ENCODE measurements at regions not wholly inside any gene's neighbourhood (a gene's known extent, or its start where the extent isn't known, plus 50 kb on each side); places are given as distances from the start of the nearest gene placed in this dataset.

- no peak overlapping the region for H3K9ac ChIP-seq (ENCODE audit: low read length in 2 of 2)
- no peaks in the 10 kb centered on the region for H3K9me3 ChIP-seq (ENCODE audit: control insufficient read depth in 2 of 2, low read length in 2 of 2)
- H3K4me3 ChIP-seq (ENCODE audit: low read length in 2 of 2): no peak overlapping the region
- peaks cover 2 to 4% of the 10 kb centered on the region in 2 donors for H3K27me3 ChIP-seq (ENCODE audit: control insufficient read depth in 1 of 2, insufficient read depth in 2 of 2, low read length in 2 of 2)
- no peaks in the 10 kb centered on the region for H3K4me1 ChIP-seq (ENCODE audit: control insufficient read depth, insufficient read depth, low read length)
- H3K36me3 ChIP-seq (ENCODE audit: control insufficient read depth in 2 of 2, insufficient read depth in 2 of 2, low read length in 2 of 2): no peaks in the 10 kb centered on the region
- no peak overlapping the region for H3K27ac ChIP-seq (ENCODE audit: low read length)
These were observed 390.9 kb downstream of the GATA3 start for GRCh38 chr10:8445353-8445752.

- Histone ChIP-seq H3K9me3 (ENCODE audit: control insufficient read depth in 2 of 2, low read length in 2 of 2) (no peaks in the 10 kb centered on the region), H3K27ac (ENCODE audit: low read length) (no peak overlapping the region), H3K4me1 (ENCODE audit: control insufficient read depth, insufficient read depth, low read length) (no peaks in the 10 kb centered on the region), H3K36me3 (ENCODE audit: control insufficient read depth in 2 of 2, insufficient read depth in 2 of 2, low read length in 2 of 2) (no peaks in the 10 kb centered on the region), H3K4me3 (ENCODE audit: low read length in 2 of 2) (no peak overlapping the region), H3K9ac (ENCODE audit: low read length in 2 of 2) (no peak overlapping the region), H3K27me3 (ENCODE audit: control insufficient read depth in 1 of 2, insufficient read depth in 2 of 2, low read length in 2 of 2) (peaks cover 0 to 2% of the 10 kb centered on the region in 2 donors)
These were observed 395.4 kb downstream of the GATA3 start for GRCh38 chr10:8449909-8450308.

GRCh38 chr10:8453587-8453986 is 399.1 kb downstream of the GATA3 start:
- Histone ChIP-seq H3K9ac (ENCODE audit: low read length in 2 of 2) (no peak overlapping the region), H3K9me3 (ENCODE audit: control insufficient read depth in 2 of 2, low read length in 2 of 2) (peaks cover 0 to 10% of the 10 kb centered on the region in 2 donors), H3K4me3 (ENCODE audit: low read length in 2 of 2) (no peak overlapping the region), H3K27me3 (ENCODE audit: control insufficient read depth in 1 of 2, insufficient read depth in 2 of 2, low read length in 2 of 2) (no peaks in the 10 kb centered on the region), H3K27ac (ENCODE audit: low read length) (no peak overlapping the region), H3K4me1 (ENCODE audit: control insufficient read depth, insufficient read depth, low read length) (no peaks in the 10 kb centered on the region), H3K36me3 (ENCODE audit: control insufficient read depth in 2 of 2, insufficient read depth in 2 of 2, low read length in 2 of 2) (no peaks in the 10 kb centered on the region)

GRCh38 chr10:8454357-8454756 is 399.9 kb downstream of the GATA3 start:
- Histone ChIP-seq H3K27ac (ENCODE audit: low read length) (no peak overlapping the region), H3K4me1 (ENCODE audit: control insufficient read depth, insufficient read depth, low read length) (no peaks in the 10 kb centered on the region), H3K36me3 (ENCODE audit: control insufficient read depth in 2 of 2, insufficient read depth in 2 of 2, low read length in 2 of 2) (no peaks in the 10 kb centered on the region), H3K9me3 (ENCODE audit: control insufficient read depth in 2 of 2, low read length in 2 of 2) (peaks cover 0 to 15% of the 10 kb centered on the region in 2 donors), H3K4me3 (ENCODE audit: low read length in 2 of 2) (no peak overlapping the region), H3K9ac (ENCODE audit: low read length in 2 of 2) (no peak overlapping the region), H3K27me3 (ENCODE audit: control insufficient read depth in 1 of 2, insufficient read depth in 2 of 2, low read length in 2 of 2) (no peaks in the 10 kb centered on the region)

- Histone ChIP-seq H3K4me1 (ENCODE audit: control insufficient read depth, insufficient read depth, low read length) (no peaks in the 10 kb centered on the region), H3K9me3 (ENCODE audit: control insufficient read depth in 2 of 2, low read length in 2 of 2) (peaks cover 0 to 15% of the 10 kb centered on the region in 2 donors), H3K9ac (ENCODE audit: low read length in 2 of 2) (no peak overlapping the region), H3K27me3 (ENCODE audit: control insufficient read depth in 1 of 2, insufficient read depth in 2 of 2, low read length in 2 of 2) (no peaks in the 10 kb centered on the region), H3K4me3 (ENCODE audit: low read length in 2 of 2) (no peak overlapping the region), H3K27ac (ENCODE audit: low read length) (no peak overlapping the region), H3K36me3 (ENCODE audit: control insufficient read depth in 2 of 2, insufficient read depth in 2 of 2, low read length in 2 of 2) (no peaks in the 10 kb centered on the region)
These were observed 400.7 kb downstream of the GATA3 start for GRCh38 chr10:8455181-8455580.

- Histone ChIP-seq H3K9me3 (ENCODE audit: control insufficient read depth in 2 of 2, low read length in 2 of 2) (peaks cover 0 to 15% of the 10 kb centered on the region in 2 donors), H3K27me3 (ENCODE audit: control insufficient read depth in 1 of 2, insufficient read depth in 2 of 2, low read length in 2 of 2) (no peaks in the 10 kb centered on the region), H3K4me1 (ENCODE audit: control insufficient read depth, insufficient read depth, low read length) (no peaks in the 10 kb centered on the region), H3K9ac (ENCODE audit: low read length in 2 of 2) (no peak overlapping the region), H3K4me3 (ENCODE audit: low read length in 2 of 2) (no peak overlapping the region), H3K27ac (ENCODE audit: low read length) (no peak overlapping the region), H3K36me3 (ENCODE audit: control insufficient read depth in 2 of 2, insufficient read depth in 2 of 2, low read length in 2 of 2) (no peaks in the 10 kb centered on the region)
These were observed 401.9 kb downstream of the GATA3 start for GRCh38 chr10:8456386-8456785.

- Histone ChIP-seq H3K9ac (ENCODE audit: low read length in 2 of 2) (no peak overlapping the region), H3K36me3 (ENCODE audit: control insufficient read depth in 2 of 2, insufficient read depth in 2 of 2, low read length in 2 of 2) (no peaks in the 10 kb centered on the region), H3K4me3 (ENCODE audit: low read length in 2 of 2) (no peak overlapping the region), H3K4me1 (ENCODE audit: control insufficient read depth, insufficient read depth, low read length) (no peaks in the 10 kb centered on the region), H3K9me3 (ENCODE audit: control insufficient read depth in 2 of 2, low read length in 2 of 2) (peaks cover 0 to 15% of the 10 kb centered on the region in 2 donors), H3K27ac (ENCODE audit: low read length) (no peak overlapping the region), H3K27me3 (ENCODE audit: control insufficient read depth in 1 of 2, insufficient read depth in 2 of 2, low read length in 2 of 2) (no peaks in the 10 kb centered on the region)
These were observed 406.1 kb downstream of the GATA3 start for GRCh38 chr10:8460626-8461025.

GRCh38 chr10:8462565-8462964 is 408.1 kb downstream of the GATA3 start:
- Histone ChIP-seq H3K9me3 (ENCODE audit: control insufficient read depth in 2 of 2, low read length in 2 of 2) (peaks cover 0 to 9% of the 10 kb centered on the region in 2 donors), H3K9ac (ENCODE audit: low read length in 2 of 2) (no peak overlapping the region), H3K27me3 (ENCODE audit: control insufficient read depth in 1 of 2, insufficient read depth in 2 of 2, low read length in 2 of 2) (no peaks in the 10 kb centered on the region), H3K27ac (ENCODE audit: low read length) (no peak overlapping the region), H3K4me3 (ENCODE audit: low read length in 2 of 2) (no peak overlapping the region), H3K4me1 (ENCODE audit: control insufficient read depth, insufficient read depth, low read length) (no peaks in the 10 kb centered on the region), H3K36me3 (ENCODE audit: control insufficient read depth in 2 of 2, insufficient read depth in 2 of 2, low read length in 2 of 2) (no peaks in the 10 kb centered on the region)

- Histone ChIP-seq H3K36me3 (ENCODE audit: control insufficient read depth in 2 of 2, insufficient read depth in 2 of 2, low read length in 2 of 2) (no peaks in the 10 kb centered on the region), H3K4me3 (ENCODE audit: low read length in 2 of 2) (no peak overlapping the region)
These were observed 409.4 kb downstream of the GATA3 start for GRCh38 chr10:8463853-8464252.

GRCh38 chr10:8468477-8468876 is 414.0 kb downstream of the GATA3 start:
- Histone ChIP-seq H3K27ac (ENCODE audit: low read length) (no peak overlapping the region), H3K9me3 (ENCODE audit: control insufficient read depth in 2 of 2, low read length in 2 of 2) (no peaks in the 10 kb centered on the region), H3K4me3 (ENCODE audit: low read length in 2 of 2) (no peak overlapping the region), H3K36me3 (ENCODE audit: control insufficient read depth in 2 of 2, insufficient read depth in 2 of 2, low read length in 2 of 2) (no peaks in the 10 kb centered on the region), H3K27me3 (ENCODE audit: control insufficient read depth in 1 of 2, insufficient read depth in 2 of 2, low read length in 2 of 2) (no peaks in the 10 kb centered on the region), H3K4me1 (ENCODE audit: control insufficient read depth, insufficient read depth, low read length) (no peaks in the 10 kb centered on the region), H3K9ac (ENCODE audit: low read length in 2 of 2) (no peak overlapping the region)

More at GRCh38 chr10:8463853-8464252, 409.4 kb downstream of the GATA3 start:
- Histone ChIP-seq H3K9ac (ENCODE audit: low read length in 2 of 2) (no peak overlapping the region), H3K4me1 (ENCODE audit: control insufficient read depth, insufficient read depth, low read length) (no peaks in the 10 kb centered on the region), H3K27ac (ENCODE audit: low read length) (no peak overlapping the region), H3K9me3 (ENCODE audit: control insufficient read depth in 2 of 2, low read length in 2 of 2) (peaks cover 0 to 4% of the 10 kb centered on the region in 2 donors), H3K27me3 (ENCODE audit: control insufficient read depth in 1 of 2, insufficient read depth in 2 of 2, low read length in 2 of 2) (no peaks in the 10 kb centered on the region)

GRCh38 chr10:8473205-8473604 is 418.7 kb downstream of the GATA3 start:
- no peaks in the 10 kb centered on the region for H3K4me1 ChIP-seq (ENCODE audit: control insufficient read depth, insufficient read depth, low read length)
- no peak overlapping the region for H3K27ac ChIP-seq (ENCODE audit: low read length)
- no peak overlapping the region for H3K4me3 ChIP-seq (ENCODE audit: low read length in 2 of 2)
- H3K9me3 ChIP-seq (ENCODE audit: control insufficient read depth in 2 of 2, low read length in 2 of 2): peaks cover 2 to 3% of the 10 kb centered on the region in 2 donors
- H3K27me3 ChIP-seq (ENCODE audit: control insufficient read depth in 1 of 2, insufficient read depth in 2 of 2, low read length in 2 of 2): peaks cover 0 to 2% of the 10 kb centered on the region in 2 donors
- no peaks in the 10 kb centered on the region for H3K36me3 ChIP-seq (ENCODE audit: control insufficient read depth in 2 of 2, insufficient read depth in 2 of 2, low read length in 2 of 2)
- no peak overlapping the region for H3K9ac ChIP-seq (ENCODE audit: low read length in 2 of 2)
